ENCODE measurements at regions not wholly inside any gene's neighbourhood (a gene's known extent, or its start where the extent isn't known, plus 50 kb on each side); places are given as distances from the start of the nearest gene placed in this dataset.

DNA sequence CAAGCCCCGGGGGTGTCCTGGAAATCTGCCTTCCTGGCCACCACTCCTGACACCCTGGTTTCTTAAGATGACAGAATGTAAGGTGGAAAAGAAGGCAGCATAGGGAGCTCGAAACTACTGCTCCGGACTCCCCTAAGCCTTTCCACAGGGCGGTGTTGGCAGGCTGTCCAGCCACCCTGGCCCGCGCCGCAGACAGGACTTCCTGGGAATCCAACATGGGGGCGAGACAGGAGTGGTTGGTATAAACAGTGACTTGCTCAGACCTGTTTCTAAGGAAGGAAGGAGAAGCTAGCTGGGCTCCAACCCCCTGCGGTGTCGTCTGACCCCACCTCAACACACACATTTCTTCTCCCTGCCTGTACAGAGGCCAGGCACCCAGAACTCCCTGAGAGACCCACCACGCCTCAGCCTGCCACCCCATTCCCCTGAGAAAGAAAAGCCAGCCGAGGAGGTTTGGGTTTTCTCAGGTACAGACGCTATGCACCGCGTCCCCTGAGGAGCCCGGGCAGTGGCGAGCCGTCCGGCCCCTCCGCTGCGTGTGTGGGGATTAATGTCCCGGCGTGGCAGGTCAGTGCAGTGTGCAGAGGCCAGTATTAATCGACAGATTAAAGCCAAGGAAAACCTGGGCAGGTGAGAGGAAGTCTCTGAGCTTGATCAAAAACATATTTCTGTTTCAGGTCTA is 349.6 kb upstream of the MKI67 start:
- TF ChIP-seq, protein P1, sequence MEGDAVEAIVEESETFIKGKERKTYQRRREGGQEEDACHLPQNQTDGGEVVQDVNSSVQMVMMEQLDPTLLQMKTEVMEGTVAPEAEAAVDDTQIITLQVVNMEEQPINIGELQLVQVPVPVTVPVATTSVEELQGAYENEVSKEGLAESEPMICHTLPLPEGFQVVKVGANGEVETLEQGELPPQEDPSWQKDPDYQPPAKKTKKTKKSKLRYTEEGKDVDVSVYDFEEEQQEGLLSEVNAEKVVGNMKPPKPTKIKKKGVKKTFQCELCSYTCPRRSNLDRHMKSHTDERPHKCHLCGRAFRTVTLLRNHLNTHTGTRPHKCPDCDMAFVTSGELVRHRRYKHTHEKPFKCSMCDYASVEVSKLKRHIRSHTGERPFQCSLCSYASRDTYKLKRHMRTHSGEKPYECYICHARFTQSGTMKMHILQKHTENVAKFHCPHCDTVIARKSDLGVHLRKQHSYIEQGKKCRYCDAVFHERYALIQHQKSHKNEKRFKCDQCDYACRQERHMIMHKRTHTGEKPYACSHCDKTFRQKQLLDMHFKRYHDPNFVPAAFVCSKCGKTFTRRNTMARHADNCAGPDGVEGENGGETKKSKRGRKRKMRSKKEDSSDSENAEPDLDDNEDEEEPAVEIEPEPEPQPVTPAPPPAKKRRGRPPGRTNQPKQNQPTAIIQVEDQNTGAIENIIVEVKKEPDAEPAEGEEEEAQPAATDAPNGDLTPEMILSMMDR (IDR thresholded peaks at IDR 0.05; ENCODE audit: low read length, missing control alignments): no peak
- DNase-seq (ENCODE audit: low read depth): no peak
- H3K4me3 ChIP-seq (replicated peaks; ENCODE audit: low read depth, low read length): no peak overlapping the region

DNA sequence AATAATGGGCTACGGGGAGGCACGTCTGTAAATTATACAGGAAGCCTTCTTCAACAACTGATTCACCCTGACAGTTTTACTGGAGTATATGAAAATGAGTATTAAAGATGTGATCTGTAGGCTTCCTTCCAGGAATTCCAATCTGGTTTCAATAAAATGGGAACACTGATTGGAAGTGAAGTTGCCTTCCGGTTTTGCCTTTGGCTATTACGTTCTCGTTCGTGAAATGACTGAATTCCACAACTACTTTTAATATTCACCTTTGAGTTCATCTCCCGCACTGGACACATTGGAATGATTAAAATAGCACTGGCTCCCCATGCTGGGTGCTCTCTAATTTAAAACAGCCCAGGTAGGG is 350.1 kb upstream of the MKI67 start:
- H3K4me3 ChIP-seq (replicated peaks; ENCODE audit: low read depth, low read length): no peak overlapping the region
- TF ChIP-seq, protein P1 (IDR thresholded peaks at IDR 0.05; ENCODE audit: low read length, missing control alignments): no peak
- no peak for DNase-seq (ENCODE audit: low read depth)

DNA sequence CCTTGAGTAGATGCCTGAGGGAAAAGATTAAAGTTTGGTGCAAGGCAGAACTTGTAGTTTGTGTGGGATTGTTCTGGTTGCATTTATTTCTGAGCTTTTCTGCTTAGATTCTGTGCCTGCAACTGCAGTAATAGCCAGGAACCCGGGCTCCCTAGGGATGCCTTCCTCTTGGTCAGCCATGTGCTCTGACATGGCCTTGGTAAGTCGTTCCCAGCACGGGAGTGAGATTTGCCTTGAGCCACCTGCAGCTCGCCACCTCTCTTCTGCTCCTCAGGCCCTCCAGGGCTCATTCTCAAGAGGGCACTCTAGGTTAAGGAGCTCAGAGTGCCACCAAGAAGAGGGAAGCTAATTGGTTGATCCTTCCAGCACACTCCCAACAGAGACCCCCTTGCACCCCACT is 350.6 kb upstream of the MKI67 start:
- no peak overlapping the region for H3K4me3 ChIP-seq (replicated peaks; ENCODE audit: low read depth, low read length)
- TF ChIP-seq, protein P1 (IDR thresholded peaks at IDR 0.05; ENCODE audit: low read length, missing control alignments): no peak
- no peak for DNase-seq (ENCODE audit: low read depth)

DNA sequence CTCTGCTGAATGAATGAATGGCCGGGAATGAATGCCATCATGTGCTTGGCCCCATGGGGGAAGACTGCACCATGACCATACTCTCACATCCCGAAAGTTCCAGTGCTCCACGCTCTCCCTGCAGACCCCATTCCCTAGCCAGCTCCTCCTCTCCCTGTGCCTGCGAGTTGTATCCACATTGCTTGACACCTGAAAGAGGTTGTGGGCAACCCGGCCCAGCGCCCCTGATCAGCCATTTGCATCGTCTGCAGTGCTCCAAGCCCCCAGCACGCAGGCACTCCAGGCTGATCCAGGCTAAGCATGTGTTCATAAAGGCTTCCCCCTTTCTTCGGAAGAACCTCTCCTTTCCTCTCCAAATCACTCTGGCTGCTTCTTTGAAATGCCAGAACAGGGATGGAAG is 354.4 kb upstream of the MKI67 start:
- DNase-seq (ENCODE audit: low read depth): no peak
- TF ChIP-seq, protein P1 (IDR thresholded peaks at IDR 0.05; ENCODE audit: low read length, missing control alignments): no peak
- no peak overlapping the region for H3K4me3 ChIP-seq (replicated peaks; ENCODE audit: low read depth, low read length)

DNA sequence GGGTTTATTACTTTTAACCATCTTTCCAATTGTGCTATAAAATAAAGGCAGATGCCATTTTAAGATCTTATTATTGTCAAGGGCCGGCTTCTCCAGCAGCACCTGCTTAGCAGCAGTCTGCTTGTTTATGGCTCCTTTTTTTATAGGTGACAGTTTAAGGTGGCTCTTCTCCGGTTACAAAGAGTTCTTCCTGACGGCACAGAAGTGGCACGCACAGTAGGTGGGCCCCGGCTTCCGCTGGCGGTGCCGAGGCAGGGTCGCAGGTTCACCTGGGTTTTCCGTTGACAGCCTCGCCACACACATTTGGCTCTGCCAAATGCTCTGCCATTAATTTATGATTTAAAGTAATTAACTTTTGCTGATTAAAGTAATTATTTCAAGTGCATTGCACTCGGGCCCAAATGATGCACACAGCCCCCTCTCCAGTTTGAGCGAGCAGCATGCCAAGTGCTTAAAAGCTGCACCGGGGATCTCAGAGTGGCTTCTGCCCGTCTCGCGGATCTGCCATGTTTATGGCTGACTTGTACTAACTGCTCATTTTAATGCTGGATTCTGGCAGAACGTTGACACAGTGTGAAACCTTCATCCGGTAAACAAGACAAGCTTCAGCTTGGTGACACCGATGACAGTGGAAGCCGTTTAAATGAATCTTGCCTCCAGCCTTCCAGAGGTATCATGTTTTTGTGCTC is 355.1 kb upstream of the MKI67 start:
- DNase-seq (ENCODE audit: low read depth): no peak
- TF ChIP-seq, protein P1 (IDR thresholded peaks at IDR 0.05; ENCODE audit: low read length, missing control alignments): no peak
- no peak overlapping the region for H3K4me3 ChIP-seq (replicated peaks; ENCODE audit: low read depth, low read length)

DNA sequence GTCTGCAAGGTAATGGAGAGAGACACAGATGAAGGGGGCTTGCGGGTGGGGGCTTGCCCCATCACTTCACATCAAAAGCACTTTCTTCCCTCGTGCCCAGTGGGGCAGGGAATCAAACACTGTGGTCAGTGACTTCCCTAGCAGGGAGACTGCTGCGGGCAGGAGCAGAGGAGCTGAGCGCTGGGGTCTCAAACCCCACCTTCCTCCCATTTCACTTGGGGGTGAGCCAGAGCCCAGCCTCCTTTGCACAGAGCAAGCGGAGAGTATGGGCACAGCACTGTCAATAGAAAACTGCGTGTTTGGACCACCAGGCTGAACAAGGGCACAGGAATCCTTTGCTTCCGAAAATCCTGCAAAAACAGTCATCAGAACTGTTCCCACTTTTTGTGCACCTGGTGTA is 355.8 kb upstream of the MKI67 start:
- DNase-seq (ENCODE audit: low read depth): no peak
- TF ChIP-seq, protein P1 (IDR thresholded peaks at IDR 0.05; ENCODE audit: low read length, missing control alignments): no peak
- no peak overlapping the region for H3K4me3 ChIP-seq (replicated peaks; ENCODE audit: low read depth, low read length)

DNA sequence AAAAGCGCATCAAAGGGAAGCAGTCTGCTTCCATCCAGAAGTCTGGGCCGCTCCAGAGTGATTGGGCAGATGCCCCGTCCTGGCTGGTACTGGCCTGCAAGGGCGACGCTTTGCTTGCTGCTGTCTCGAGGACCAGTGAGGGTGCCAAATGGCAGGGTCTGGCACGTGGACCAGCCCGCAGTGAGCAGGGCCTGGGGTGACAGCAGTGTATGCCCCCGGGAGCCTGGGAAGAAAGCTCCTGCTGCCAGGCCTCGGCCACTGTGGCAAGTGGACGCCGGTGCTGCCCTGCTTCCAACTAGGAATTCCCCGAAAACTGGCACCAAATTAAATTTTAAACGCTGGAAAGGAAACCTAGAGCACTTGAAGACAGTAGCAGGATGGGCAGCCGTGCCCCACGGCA is 357.0 kb upstream of the MKI67 start:
- no peak for DNase-seq (ENCODE audit: low read depth)
- TF ChIP-seq, protein P1 (IDR thresholded peaks at IDR 0.05; ENCODE audit: low read length, missing control alignments): no peak
- no peak overlapping the region for H3K4me3 ChIP-seq (replicated peaks; ENCODE audit: low read depth, low read length)

Data from fibroblast of pulmonary artery (primary cell).